Cerebellar nuclear complex (tissue), 1 donor: ENCODE measurements at regions not wholly inside any gene's neighbourhood (a gene's known extent, or its start where the extent isn't known, plus 50 kb on each side); places are given as distances from the start of the nearest gene placed in this dataset.
"Not testable (repeated sequence)": the region's sequence is repeated elsewhere in the genome, so short reads cannot be mapped to it uniquely, and the experiment has no call there.

Experiments used
- DNase-seq, 2 experiments: peaks; one replicate each; lab custom pipeline; 2025; lab: John Stamatoyannopoulos, UW

DNA sequence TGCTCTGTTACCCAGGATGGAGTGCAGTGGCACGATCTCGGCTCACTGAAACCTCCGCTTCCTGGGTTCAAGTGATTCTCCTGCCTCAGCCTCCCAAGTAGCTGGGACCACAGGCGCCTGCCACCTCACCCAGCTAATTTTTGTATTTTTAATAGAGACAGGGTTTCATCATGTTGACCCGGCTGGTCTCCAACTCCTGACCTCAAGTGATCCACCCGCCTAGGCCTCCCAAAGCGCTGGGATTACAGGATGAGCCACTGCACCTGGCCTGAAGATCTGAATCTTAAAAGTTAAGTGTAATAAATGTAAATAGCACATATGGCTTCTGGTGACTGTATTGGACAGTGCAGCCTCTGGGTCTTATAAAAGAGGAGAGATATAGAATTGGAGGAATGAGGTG lies 74.2 kb upstream of the NOX3 start:
- not testable (repeated sequence) for DNase-seq

DNA sequence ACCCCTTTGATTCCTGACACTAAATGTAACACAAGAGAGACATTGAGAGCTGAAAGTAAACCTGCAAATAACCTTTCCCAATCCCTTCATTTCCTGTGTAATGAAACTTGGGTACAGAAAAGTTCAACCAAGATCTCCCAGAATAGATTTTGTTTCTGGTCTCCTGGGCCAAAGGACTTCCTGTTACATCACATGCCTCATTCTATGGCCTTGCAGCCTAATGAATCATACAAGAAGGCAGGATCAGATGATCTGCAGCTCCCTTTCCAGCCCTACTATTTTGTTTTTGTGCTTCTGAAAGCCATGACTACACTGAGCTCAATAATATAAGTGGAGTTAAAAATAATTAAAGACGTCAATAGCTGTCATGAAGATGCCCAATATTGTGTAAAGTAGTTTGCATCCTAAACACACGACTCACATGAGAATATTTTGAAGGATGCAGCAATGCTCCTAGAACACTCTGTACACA lies 73.4 kb upstream of the NOX3 start:
- no peak for DNase-seq

DNA sequence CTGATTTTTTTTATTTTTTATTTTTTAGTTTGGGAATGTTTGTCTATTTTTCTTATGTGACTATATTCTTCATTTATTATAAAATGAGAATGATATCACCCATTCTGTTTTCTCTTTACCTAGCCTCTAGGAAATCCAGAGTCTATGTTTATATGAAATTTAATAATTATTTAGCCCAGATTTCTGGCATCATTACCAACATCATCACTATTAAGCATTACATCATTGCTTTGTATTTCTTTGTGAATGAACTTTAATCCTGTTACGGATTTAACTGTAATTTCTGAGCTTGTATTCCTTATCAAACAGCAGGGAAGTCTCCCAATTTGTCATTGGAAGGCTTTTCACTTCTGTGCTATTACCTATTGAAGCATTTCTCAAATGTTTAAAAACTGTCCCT lies 72.7 kb upstream of the NOX3 start:
- no peak for DNase-seq

DNA sequence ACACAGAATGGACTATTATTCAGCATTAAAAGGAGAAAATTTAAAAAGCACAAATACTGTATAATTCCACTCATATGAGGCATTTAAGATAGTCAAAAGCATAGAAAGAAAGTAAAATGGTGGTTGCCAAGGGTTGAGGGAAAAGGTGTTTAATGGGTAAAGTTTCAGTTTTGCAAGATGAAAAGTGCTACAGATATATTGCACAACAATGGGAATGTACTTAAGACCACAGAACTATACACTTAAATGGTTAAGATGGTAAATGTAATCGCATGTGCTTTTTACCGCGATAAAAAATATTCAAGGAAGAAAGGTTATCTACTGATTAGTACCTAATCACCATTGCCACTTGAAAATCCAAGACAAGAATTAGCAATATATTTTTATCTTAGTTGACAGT lies 71.8 kb upstream of the NOX3 start:
- DNase-seq = no peak

DNA sequence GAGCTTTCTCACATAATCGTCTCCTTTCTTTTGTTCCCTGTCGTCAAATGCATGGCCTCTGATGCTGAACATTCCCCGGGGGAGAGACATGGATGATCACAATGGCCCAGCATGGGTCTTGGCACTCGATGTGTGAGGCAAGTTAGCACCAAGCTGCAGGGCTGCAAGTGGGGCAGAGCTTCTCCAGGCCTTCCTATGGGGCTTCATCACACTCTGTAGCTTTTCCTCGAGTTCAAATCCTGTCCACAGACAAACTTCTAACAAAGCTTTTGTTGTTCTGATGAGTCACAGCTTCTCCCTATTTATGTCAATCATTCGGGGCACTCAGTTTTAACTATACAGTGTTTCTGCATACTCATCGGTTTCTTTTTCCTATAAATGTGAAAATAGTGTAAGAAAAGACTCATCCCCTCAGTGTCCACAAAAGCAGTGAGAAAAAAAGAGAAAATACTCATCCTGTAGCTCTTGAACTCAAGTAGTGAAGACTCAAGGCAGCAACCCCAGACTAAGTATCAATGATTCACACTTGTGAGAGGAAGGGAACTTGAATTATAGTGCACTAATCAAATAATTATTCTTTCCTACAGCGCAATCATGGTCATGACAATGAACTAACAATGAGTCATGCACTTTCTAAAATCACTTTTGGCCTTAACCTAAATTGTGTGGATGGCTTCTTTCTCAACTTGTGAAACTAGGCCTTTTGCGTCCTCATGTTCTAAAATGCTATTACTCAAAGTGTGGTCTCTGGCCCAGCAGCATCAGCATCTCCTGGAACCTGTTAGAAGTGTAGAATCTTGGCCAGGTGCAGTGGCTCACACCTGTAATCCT lies 68.4 kb upstream of the NOX3 start:
- no peak for DNase-seq

DNA sequence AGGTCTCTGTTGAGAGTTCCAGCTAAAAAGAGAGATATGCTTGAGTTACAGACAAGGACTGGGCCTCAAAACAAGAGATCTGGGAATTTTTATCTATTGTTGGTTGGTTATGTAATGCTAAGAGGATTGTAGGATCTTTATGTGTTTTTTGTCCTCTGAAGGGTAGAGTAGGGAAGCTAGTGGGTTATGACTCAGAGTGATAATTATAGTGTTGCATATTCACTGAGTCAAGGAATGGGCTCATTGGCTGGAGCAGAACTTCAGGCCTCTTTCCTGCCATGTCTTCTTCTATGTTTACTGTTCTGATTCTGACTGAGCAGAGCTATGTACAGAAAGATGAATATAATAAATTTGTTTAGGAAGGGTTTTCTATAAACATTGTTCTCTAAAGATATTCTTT lies 66.1 kb upstream of the NOX3 start:
- no peak for DNase-seq

DNA sequence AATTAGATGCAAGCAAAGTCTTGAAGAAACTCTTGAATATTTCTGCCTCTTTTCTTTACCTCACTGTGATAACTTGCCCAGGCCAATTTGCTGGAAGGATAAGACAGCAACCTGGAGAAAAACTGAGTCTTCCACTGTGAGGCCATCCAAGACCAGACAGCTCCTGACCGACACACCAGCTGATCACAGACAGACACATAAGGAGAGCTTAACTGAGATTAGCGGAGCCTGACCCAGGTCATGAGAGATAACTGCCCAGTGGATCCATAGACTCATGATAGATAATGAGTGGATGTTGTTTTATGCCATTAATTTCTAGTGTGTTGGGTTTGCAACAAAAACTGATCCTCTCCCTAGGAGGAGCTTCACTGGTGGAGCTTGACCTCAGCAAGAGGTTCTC lies 64.4 kb upstream of the NOX3 start:
- no peak for DNase-seq

DNA sequence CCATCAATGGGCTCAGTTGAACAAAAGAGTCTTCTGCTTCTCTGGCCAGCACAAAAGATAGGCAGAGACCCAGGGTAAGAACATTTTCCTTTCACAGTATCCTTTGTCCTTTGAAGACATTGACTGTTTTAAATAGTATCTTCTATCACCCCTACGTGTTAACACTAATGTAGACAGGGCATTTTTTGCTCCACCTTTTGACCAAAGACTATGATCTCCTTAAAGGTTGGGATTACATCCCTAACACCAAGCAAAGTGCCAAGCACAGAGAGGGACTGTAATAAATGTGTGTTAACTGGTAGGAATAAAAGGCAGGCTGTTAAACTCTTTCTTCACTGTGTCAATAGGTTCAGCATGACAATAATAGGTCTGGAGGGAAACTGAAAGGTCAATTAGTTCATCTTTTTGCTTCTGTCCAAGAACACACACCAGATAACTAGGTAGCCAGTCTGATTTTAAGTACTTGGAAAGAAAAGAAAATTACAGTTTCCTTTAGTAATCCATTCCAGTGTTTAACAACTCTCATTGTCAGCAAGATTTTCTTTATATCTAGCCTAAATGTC lies 63.6 kb upstream of the NOX3 start:
- no peak for DNase-seq

DNA sequence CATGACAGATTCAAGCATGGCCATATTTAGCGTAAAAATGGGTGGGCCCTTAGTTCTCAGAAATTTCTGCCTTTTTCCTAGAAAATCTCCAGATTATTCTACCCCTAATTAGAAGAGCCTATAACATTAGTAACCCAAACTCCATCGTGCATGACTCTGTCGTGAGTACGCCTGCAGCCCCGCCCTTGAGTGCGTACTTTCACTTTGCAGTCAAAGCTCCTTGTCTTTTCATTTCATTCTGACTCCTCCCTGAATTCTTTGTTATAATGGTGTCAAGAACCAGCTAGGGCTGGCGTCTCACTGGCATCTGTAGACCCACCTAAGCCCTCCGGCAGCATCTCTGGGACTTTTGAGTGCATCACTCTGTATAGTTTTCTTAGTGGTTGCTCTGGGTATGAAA lies 61.7 kb upstream of the NOX3 start:
- no peak for DNase-seq

DNA sequence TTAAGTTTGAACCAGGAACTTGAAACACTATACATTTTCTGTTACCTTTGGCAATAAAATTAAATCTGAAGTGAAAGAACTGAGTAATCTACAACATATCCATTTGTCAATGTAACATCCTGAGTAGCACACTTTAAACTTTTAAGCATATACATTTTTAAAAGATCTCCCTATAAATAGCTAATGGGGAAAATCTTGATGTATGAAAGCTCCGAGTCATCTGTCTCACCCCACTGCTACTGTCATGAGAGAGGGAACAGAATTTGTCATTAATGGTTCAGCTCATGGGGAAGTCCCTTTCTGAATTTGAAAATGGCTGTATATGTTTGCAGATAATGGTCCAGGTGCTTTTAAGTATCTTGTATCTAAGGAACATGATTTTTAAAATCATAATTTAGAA lies 55.2 kb upstream of the NOX3 start:
- DNase-seq = no peak

DNA sequence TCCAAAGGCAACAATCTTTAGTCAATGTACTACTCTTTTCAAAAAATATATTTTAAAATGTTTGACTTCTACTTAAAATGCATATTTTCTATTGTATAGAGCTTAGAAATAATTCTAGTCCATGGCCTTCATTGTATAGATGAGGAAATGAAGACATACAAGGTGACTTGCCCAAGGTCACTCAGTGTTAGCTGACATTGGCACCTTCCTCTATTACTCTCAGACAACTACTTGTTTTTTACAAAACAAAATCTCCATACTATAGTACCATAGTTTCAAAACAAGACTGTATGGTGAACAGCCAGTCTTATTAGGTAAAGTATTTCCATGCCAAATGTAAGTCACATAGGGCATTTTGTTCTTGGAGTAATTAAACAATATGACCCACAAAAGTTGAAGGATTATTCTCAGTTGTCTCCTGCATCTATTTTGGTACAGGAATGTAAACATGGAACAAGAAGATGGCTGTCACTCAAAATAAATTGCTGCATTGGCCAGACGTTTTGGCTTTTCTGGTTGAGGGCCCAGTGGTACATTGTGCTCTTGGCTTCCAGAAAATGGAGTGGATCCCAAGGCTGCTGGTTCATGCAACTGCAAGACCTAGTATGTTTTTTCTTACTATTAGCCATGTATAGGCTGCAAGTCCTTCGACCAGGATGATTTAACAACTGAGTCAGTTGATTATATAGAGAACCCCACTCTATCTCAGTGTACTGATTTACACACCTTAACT lies 54.3 kb upstream of the NOX3 start:
- DNase-seq = no peak

DNA sequence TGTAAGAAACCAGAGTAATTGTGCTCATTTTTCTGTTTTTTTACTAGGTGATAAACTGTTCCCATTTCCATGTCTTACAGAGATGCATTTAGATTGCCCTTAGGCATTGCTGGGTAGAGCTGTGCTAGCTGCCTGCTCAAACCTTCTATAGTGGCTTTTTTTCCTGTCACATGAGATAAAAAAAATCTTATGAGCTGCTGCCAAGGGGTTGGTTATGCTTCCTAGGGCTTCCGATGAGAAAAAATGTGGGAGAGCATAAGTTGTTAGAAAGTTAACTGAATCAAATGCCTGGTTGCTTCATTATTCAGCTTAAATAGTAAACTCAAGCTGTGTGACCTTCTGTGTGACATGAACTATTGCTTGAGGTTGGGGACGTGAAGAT lies 50.0 kb upstream of the NOX3 start:
- DNase-seq = no peak
